Astrocyte of the hippocampus (primary cell): ENCODE measurements at regions not wholly inside any gene's neighbourhood (a gene's known extent, or its start where the extent isn't known, plus 50 kb on each side); places are given as distances from the start of the nearest gene placed in this dataset.

Experiments
- DNase-seq: peaks from one replicate; pipeline ENCODE4 v3.0.0; 2011; ENCODE audit warnings: low read depth, low spot score

DNA sequence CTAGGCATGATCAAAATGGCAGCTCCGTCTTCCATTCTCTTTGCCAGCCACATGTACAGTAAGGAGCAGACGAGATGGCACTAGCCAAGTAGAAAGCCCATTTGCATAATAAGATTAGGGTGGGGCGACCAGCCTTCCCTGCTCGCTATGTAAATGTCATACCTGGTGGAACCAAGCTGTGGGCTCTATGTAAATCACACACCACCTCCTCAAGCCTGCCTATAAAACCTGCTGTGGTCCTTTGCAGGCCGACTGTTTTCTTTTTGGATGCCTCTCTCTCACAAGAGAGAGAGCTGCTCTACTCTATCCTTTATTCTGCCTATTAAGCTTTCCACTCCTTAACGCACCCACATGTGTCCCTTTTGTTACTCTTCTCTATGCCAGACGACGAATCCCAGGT, 1472.7 kb downstream of the ARAP2 start:
- DNase-seq = no peak

DNA sequence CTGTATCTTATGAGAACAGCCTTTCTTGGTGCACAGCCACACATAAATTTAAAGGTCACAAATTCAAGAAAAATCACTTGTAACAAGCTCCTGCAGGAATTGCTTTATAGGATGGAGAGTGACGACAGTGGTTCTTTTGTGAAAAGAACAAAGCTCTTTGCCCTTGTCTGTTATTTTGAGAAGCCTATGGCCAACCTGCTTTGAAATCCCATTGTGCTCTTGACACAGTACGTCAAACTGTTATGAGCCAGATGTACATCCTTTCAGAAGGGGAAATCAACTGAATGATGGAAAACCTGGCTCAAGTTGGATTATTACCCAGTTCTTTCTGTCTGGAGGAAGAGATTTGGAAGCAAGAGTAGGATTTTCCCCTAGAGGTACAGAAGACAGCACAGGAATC, 1454.2 kb downstream of the ARAP2 start:
- DNase-seq = no peak

GRCh38 chr4:34791209-34791608, 1453.1 kb downstream of the ARAP2 start:
- no peak for DNase-seq

DNA sequence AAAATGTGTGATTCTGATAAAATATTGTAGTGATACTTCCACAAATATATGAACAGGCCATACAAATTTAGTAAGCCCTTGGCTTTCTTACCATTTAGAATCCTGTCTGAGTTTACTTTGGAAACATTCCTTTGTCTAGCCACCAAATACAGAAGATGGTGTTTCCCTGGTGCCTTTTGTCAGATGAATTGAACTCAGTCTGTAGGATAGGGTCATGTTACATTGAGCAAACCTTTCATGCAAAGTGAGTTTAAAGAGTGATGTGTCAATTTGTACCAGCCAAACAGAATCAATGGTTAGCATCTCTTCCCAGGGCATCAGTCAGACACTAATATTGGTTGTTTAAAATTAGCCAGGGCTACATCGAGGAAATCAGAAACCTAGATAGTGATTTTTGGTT, 1443.4 kb downstream of the ARAP2 start:
- DNase-seq = no peak

DNA sequence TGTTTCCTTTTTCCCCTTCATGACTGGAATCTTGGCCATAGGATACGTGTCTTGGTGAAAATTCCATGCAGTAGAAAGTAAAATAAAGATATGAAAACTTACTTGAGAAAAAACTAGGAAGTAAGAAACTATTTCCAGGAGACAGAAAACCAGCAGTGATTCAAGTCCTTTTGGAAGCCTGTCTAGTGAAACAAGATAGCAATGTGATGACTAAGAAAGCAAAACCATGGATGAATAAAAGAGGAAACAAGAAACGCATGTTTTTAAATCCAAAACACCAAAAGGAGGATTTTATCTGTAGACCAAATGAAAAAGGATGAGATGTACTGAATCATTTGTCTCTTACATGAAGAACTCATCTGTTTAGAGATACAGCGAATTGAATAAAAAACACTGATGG, 1430.0 kb downstream of the ARAP2 start:
- DNase-seq = no peak

- no peak for DNase-seq
These were observed 1419.8 kb downstream of the ARAP2 start for GRCh38 chr4:34824515-34824914.

GRCh38 chr4:34826660-34827059, 1417.7 kb downstream of the ARAP2 start:
- DNase-seq = no peak

- no peak for DNase-seq
These were observed 1398.4 kb downstream of the ARAP2 start for GRCh38 chr4:34845926-34846325.

- no peak for DNase-seq
These were observed 1393.9 kb downstream of the ARAP2 start for GRCh38 chr4:34850421-34850820.

- DNase-seq = no peak
These were observed 1393.3 kb downstream of the ARAP2 start for GRCh38 chr4:34850968-34851367.

GRCh38 chr4:34851411-34851810, 1392.9 kb downstream of the ARAP2 start:
- DNase-seq = no peak

GRCh38 chr4:34854451-34854850, 1389.9 kb downstream of the ARAP2 start:
- DNase-seq = no peak

DNA sequence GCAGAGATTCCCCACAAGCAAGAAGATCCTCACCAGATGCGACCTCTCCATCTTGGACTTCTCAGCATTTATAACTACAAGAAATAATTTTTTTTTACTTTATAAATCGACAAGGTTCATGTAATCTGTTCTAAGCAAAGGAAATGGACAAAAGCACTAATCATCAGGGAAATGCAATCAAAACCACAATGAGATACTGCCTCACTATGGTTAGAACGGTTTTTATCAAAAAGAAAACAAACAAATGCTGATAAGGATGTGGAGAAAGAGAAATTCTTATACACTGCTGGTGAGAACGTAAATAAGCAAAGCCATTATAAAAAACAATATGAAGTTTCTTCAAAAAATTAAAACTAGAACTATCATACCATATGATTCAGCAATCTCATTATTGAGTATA, 1382.6 kb downstream of the ARAP2 start:
- DNase-seq = peak; percentile 0

DNA sequence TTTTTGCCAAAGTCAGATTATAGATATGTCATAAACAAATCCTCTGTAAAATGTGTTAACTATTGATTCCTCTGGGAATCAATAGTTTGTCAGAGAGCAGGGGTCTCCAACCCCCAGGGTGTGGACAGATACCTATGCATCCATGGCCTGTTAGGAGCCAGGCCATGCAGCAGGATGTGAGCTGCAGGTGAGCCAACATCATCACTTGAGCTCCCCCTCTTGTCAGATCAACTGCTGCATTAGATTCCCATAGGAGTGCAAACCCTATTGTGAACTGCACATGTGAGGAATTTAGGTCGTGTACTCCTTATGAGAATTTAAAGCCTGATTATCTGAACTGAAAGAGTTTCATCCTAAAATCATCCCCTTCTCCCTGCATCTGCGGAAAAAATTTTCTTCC, 1365.4 kb downstream of the ARAP2 start:
- no peak for DNase-seq

GRCh38 chr4:34880246-34880645, 1364.1 kb downstream of the ARAP2 start:
- DNase-seq = no peak

GRCh38 chr4:34891892-34892291, 1352.4 kb downstream of the ARAP2 start:
- no peak for DNase-seq

DNA sequence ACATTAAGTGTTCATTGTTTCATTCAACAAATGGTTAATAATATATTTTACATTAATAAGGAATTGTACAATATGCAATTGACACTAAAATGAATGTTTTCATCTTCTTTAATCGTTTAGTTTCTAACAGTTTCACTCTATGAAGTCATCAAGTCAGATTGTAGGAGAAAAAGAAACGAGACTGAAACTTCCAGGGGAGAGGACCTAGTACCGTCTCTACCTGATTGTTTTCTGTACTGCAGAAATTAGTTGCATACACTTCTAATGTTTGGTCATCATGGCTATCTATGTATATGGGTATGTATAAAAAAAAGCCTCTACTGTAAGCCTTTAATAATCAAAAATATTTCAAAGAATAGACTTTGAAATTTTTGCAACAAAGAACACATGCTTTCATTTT, 1350.9 kb downstream of the ARAP2 start:
- no peak for DNase-seq

DNA sequence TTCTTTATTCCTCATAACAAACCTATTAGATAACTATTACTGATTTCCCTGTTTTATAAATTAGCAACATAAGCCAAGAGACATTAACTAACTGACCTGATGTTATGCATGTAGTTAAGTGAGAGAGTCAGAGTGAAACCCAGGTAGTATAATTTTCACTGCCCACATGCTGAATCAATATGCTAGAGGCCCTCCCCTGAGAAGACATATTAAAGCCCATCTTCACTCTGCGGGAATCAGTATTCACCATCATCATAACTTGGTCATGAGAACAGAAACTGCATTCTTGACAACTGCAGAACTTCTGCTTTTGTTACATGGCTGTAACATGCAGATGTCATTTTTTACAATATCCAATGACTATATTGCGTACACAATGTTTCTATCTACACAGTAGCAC, 1324.3 kb downstream of the ARAP2 start:
- no peak for DNase-seq

DNA sequence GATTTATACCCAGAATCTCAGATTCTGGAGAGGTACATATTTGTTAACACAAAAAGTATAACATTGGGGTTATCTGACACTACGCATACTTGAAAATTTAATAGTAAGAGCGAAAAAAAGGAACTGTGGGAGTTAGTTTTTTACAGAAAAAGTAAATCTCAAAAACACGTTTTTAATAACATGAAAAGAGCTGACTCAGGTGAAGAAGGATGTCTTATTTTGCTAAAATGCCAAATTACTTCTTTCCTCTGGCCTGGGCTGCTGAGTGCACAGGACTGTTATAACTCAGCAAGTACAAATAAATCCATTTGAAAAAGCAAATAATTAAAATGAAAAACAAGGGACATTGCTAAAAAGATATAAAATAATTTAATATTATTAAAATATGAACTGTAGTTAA, 1322.9 kb downstream of the ARAP2 start:
- DNase-seq = no peak

- no peak for DNase-seq
These were observed 1322.0 kb downstream of the ARAP2 start for GRCh38 chr4:34922325-34922724.

DNA sequence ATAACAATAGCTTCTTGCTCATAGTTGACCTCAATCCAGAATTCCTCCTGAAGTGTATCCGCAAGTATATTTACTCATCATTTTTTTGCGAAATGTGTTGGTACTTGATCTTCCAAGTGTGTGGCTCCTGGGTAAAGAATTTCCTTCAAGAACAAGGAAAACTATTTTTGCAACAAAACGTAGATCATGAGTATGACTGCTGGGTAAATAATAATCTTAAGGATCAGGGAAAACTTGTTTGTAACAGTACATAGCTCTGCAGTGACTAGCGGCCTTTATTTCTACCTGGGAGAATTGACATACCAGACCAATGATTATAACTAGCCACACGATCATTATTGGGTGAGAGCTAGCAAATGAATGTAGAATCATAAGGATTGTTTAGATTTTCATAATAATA, 1311.7 kb downstream of the ARAP2 start:
- DNase-seq = no peak

- DNase-seq = no peak
These were observed 1308.6 kb downstream of the ARAP2 start for GRCh38 chr4:34935739-34936138.

GRCh38 chr4:34939073-34939472, 1305.2 kb downstream of the ARAP2 start:
- no peak for DNase-seq

DNA sequence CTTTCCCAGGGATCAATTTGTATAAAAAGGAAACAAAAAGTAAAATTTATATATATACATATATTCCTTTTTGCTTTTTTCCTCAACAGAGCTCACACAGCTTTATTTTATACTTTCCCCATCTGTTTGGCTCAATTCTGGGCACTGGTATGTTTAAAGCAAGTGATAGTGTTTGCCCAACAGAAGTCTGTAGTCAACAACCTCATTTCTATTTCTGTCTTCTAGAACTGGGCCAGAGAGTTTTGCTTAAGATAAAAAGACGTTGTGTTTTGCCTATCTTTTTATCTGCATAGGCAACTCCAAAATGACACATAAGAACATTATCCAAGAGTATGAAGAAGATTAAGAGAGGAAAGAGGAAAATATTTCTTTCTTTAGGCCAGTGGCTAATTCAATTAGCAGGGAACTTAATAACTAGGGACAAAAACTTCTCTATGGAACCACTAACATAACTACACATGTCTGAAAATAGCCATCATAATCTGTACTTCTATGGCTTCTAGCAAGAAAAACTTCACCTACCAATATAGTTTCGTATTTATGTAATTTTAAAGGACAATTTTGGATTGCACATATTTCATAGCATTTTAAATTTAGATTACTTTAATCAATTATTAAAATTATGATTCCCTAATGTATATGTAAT, 1300.5 kb downstream of the ARAP2 start:
- no peak for DNase-seq
